Neutrophil (primary cell): ENCODE measurements at regions not wholly inside any gene's neighbourhood (a gene's known extent, or its start where the extent isn't known, plus 50 kb on each side); places are given as distances from the start of the nearest gene placed in this dataset.

ENCODE experiments used
- H3K27ac ChIP-seq: fragments of 200-600 bp; sonication (generic); 2 replicates; pipeline ENCODE4 v1.5.1; 2016; ENCODE audit warnings: mild to moderate bottlenecking, moderate library complexity
- H3K27me3 ChIP-seq: fragments of 200-600 bp; sonication (generic); 2 replicates; pipeline ENCODE4 v1.6.0; 2016; ENCODE audit warnings: mild to moderate bottlenecking
- H3K36me3 ChIP-seq: fragments of 200-600 bp; sonication (generic); 2 replicates; pipeline ENCODE4 v1.5.1; 2017
- H3K4me1 ChIP-seq, 2 experiments: fragments of 200-600 bp in 1 of 2; sonication (generic) in 1 of 2; 1 replicate in 1 of 2; 2 replicates in 1 of 2; pipeline versions ENCODE4 v1.5.1 to v1.6.1; 2013 to 2016; ENCODE audit warnings: low read depth in 1 of 2, low read length in 1 of 2, mild to moderate bottlenecking in 1 of 2, moderate library complexity in 1 of 2; ENCODE audit not compliant: control insufficient read depth in 1 of 2, insufficient read depth in 1 of 2
- H3K4me3 ChIP-seq, 2 experiments: fragments of 200-600 bp in 1 of 2; sonication (generic) in 1 of 2; 1 replicate in 1 of 2; 2 replicates in 1 of 2; pipeline ENCODE4 v1.5.1; 2013 to 2016; ENCODE audit warnings: low read depth in 1 of 2, low read length in 1 of 2, mild to moderate bottlenecking in 1 of 2, moderate library complexity in 1 of 2
- H3K9me3 ChIP-seq: fragments of 200-600 bp; sonication (generic); 2 replicates; pipeline ENCODE4 v1.5.1; 2016
- TF ChIP-seq, protein P1 (sequence below): fragments of 200-600 bp; sonication (generic); IDR thresholded peaks from 2 replicates; pipeline ENCODE4 v1.5.1; 2016; ENCODE audit warnings: antibody characterized with exemption

DNA sequence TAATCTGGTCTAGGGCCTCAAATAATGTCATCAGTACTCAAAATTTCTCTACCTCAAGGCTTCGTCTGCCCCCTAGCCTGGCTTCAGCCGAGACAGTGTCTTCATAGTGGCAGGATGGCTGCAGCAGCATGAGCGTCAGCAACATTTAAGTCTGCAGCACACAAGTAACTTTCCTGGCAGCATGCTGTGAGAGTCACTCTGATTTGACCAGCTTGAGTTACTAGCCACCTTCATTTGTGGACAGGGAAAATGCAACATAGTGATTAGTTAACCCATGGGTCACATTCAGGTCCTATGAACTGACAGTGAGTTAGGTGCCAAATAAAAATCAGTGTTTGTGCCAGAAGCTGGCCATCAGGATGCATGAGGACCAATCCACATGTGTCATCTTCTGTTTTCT lies 209.9 kb upstream of the SLC35B3 start:
- Histone ChIP-seq H3K4me3 (no peak overlapping the region), H3K27ac (no peak overlapping the region), H3K27me3 (no peaks in the 10 kb centered on the region), H3K36me3 (no peaks in the 10 kb centered on the region), H3K4me1 (no peaks in the 10 kb centered on the region), H3K9me3 (no peaks in the 10 kb centered on the region)
- TF ChIP-seq, protein P1, sequence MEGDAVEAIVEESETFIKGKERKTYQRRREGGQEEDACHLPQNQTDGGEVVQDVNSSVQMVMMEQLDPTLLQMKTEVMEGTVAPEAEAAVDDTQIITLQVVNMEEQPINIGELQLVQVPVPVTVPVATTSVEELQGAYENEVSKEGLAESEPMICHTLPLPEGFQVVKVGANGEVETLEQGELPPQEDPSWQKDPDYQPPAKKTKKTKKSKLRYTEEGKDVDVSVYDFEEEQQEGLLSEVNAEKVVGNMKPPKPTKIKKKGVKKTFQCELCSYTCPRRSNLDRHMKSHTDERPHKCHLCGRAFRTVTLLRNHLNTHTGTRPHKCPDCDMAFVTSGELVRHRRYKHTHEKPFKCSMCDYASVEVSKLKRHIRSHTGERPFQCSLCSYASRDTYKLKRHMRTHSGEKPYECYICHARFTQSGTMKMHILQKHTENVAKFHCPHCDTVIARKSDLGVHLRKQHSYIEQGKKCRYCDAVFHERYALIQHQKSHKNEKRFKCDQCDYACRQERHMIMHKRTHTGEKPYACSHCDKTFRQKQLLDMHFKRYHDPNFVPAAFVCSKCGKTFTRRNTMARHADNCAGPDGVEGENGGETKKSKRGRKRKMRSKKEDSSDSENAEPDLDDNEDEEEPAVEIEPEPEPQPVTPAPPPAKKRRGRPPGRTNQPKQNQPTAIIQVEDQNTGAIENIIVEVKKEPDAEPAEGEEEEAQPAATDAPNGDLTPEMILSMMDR, result no peak

DNA sequence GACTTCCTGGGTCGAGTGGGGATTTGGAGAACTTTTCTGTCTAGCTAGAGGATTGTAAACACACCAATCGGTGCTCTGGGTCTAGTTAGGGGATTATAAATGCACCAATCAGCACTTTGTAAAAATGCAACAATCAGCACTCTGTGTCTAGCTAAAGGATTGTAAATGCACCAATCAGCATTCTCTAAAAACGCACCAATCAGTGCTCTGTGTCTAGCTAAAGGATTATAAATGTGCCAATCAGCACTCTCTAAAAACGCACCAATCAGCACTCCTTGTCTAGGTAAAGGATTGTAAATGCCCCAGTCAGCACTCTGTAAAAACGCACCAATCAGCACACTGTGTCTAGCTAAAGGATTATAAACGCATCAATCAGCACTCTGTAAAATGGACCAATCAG lies 209.0 kb upstream of the SLC35B3 start:
- Histone ChIP-seq H3K36me3 (no peaks in the 10 kb centered on the region), H3K27me3 (no peaks in the 10 kb centered on the region), H3K27ac (no peak overlapping the region), H3K9me3 (no peaks in the 10 kb centered on the region), H3K4me1 (no peaks in the 10 kb centered on the region), H3K4me3 (no peak overlapping the region)
- TF ChIP-seq, protein P1, result no peak

- Histone ChIP-seq H3K27ac (no peak overlapping the region), H3K36me3 (no peaks in the 10 kb centered on the region), H3K4me3 (no peak overlapping the region), H3K4me1 (no peaks in the 10 kb centered on the region), H3K27me3 (no peaks in the 10 kb centered on the region), H3K9me3 (no peaks in the 10 kb centered on the region)
- TF ChIP-seq, protein P1, result no peak
Observed at GRCh38 chr6:8642854-8643253, 207.5 kb upstream of the SLC35B3 start.

DNA sequence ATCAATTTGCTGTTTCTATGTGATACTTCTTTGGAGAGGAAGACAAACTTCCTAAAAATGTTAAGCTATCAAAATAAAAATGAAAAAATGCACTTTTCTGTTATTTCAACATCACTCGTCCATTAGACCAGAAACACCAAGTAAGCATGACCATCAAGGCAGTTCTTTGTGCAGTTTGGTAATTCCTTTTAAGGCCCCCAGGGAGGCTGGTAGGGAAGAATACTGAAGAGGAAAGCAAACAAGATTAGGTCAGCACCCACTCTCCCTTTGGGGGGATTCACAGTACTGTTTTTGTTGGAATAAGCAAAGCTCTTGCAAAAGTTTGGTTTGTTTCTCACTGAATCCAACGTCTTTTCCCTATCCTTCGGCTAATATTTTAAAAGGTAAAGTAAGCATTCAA lies 206.8 kb upstream of the SLC35B3 start:
- no peaks in the 10 kb centered on the region for H3K27me3 ChIP-seq
- no peaks in the 10 kb centered on the region for H3K4me1 ChIP-seq
- no peak overlapping the region for H3K27ac ChIP-seq
- H3K4me3 ChIP-seq, result no peak overlapping the region
- no peaks in the 10 kb centered on the region for H3K36me3 ChIP-seq
- no peaks in the 10 kb centered on the region for H3K9me3 ChIP-seq
- TF ChIP-seq, protein P1, result no peak

GRCh38 chr6:8639928-8640649 lies 204.7 kb upstream of the SLC35B3 start:
- Histone ChIP-seq H3K36me3 (no peaks in the 10 kb centered on the region), H3K4me1 (no peaks in the 10 kb centered on the region), H3K9me3 (no peaks in the 10 kb centered on the region), H3K27ac (no peak overlapping the region), H3K27me3 (no peaks in the 10 kb centered on the region), H3K4me3 (no peak overlapping the region)
- TF ChIP-seq, protein P1, result no peak
